Prostate gland (tissue), 2 donors: ENCODE measurements at regions not wholly inside any gene's neighbourhood (a gene's known extent, or its start where the extent isn't known, plus 50 kb on each side); places are given as distances from the start of the nearest gene placed in this dataset.

Source experiments
- DNase-seq: peaks from one replicate; pipeline ENCODE4 v3.0.0-alpha.2; 2019; ENCODE audit warnings: low spot score
- H3K27ac ChIP-seq, 2 donors: fragments of 200-600 bp; sonication (generic); 2 replicates each; pipeline ENCODE4 v1.5.1; 2017 to 2019
- H3K27me3 ChIP-seq: fragments of 200-600 bp; sonication (generic); replicated peaks from 2 replicates; pipeline ENCODE4 v1.5.1; 2019; ENCODE audit not compliant: insufficient read depth
- H3K36me3 ChIP-seq, 2 donors: fragments of 200-600 bp; sonication (generic); 1 replicate in 1 of 2; 2 replicates in 1 of 2; pipeline versions ENCODE4 v1.5.1 to v1.8.1; 2017 to 2019
- H3K4me1 ChIP-seq: fragments of 200-600 bp; sonication (generic); replicated peaks from 2 replicates; pipeline ENCODE4 v1.5.1; 2019
- H3K4me3 ChIP-seq, 2 donors: fragments of 200-600 bp; sonication (generic); 2 replicates each; pipeline ENCODE4 v1.5.1; 2017 to 2019
- H3K9me3 ChIP-seq: fragments of 200-600 bp; sonication (generic); 2 replicates; pipeline ENCODE4 v1.5.1; 2017
- CTCF ChIP-seq, 4 experiments: fragments of 200-600 bp in 2 of 4; fragments of 450-650 bp in 2 of 4; sonication (generic) in 2 of 4; IDR thresholded peaks; 1 replicate in 3 of 4; 2 replicates in 1 of 4; pipeline ENCODE4 v1.5.1; 2016 to 2019; ENCODE audit warnings: antibody characterized with exemption in 4 of 4, mild to moderate bottlenecking in 2 of 4, moderate library complexity in 2 of 4
- POLR2A ChIP-seq: fragments of 450-650 bp; IDR thresholded peaks from one replicate; pipeline ENCODE4 v1.6.1; 2016; ENCODE audit warnings: antibody characterized with exemption, mild to moderate bottlenecking
- POLR2AphosphoS5 ChIP-seq: sonication (generic); formaldehyde crosslinking; IDR thresholded peaks from one replicate; pipeline ENCODE4 v1.6.1; 2017; ENCODE audit warnings: antibody characterized with exemption
- whole genome bisulfite sequencing: methylation state at CpG from one replicate; pipeline ENCODE4 v1.1.5; 2018; 5-methylcytosine and 5-hydroxymethylcytosine counted together
- intact Hi-C: fragments of 100-400 bp; cut with DNase I; formaldehyde crosslinking; loops from one replicate; pipeline ENCODE4 v1.14.2; 2022

- H3K4me3 ChIP-seq, result no peak overlapping the region
- H3K36me3 ChIP-seq, result no peaks in the 10 kb centered on the region
- intact Hi-C loops, result no loop called here
- H3K9me3 ChIP-seq, result no peaks in the 10 kb centered on the region
- 65% methylated on average over 2 of the region's 2 CpGs for WGBS
- TF ChIP-seq CTCF (IDR thresholded peaks at IDR 0.05) (no peak), POLR2AphosphoS5 (no peak), POLR2A (no peak)
- H3K27me3 ChIP-seq, result no peaks in the 10 kb centered on the region
- DNase-seq, result no peak
- H3K27ac ChIP-seq, result no peak overlapping the region
- H3K4me1 ChIP-seq, result no peaks in the 10 kb centered on the region
Measured at GRCh38 chr14:42927313-42927712, 1320.6 kb downstream of the LRFN5 start.

- WGBS, result 74% methylated on average over 1 of the region's 1 CpG
- no peak overlapping the region for H3K27ac ChIP-seq
- TF ChIP-seq POLR2AphosphoS5 (no peak), POLR2A (no peak), CTCF (IDR thresholded peaks at IDR 0.05) (no peak)
- intact Hi-C loops, result no loop called here
- H3K27me3 ChIP-seq, result no peaks in the 10 kb centered on the region
- no peaks in the 10 kb centered on the region for H3K36me3 ChIP-seq
- DNase-seq, result no peak
- no peaks in the 10 kb centered on the region for H3K9me3 ChIP-seq
- H3K4me3 ChIP-seq, result no peak overlapping the region
- no peaks in the 10 kb centered on the region for H3K4me1 ChIP-seq
Measured at GRCh38 chr14:42921901-42922300, 1315.2 kb downstream of the LRFN5 start.

- H3K27me3 ChIP-seq, result no peaks in the 10 kb centered on the region
- no peaks in the 10 kb centered on the region for H3K9me3 ChIP-seq
- no peak overlapping the region for H3K4me3 ChIP-seq
- H3K36me3 ChIP-seq, result no peaks in the 10 kb centered on the region
- WGBS, result 94% methylated on average over 1 of the region's 1 CpG
- intact Hi-C loops, result no loop called here
- no peak overlapping the region for H3K27ac ChIP-seq
- DNase-seq, result no peak
- no peaks in the 10 kb centered on the region for H3K4me1 ChIP-seq
- TF ChIP-seq POLR2AphosphoS5, result no peak
- TF ChIP-seq CTCF (IDR thresholded peaks at IDR 0.05), result no peak
- no peak for TF ChIP-seq POLR2A
Measured at GRCh38 chr14:42918615-42919014, 1311.9 kb downstream of the LRFN5 start.

GRCh38 chr14:42911642-42912041, 1305.0 kb downstream of the LRFN5 start:
- Histone ChIP-seq H3K27ac (no peak overlapping the region), H3K4me1 (no peaks in the 10 kb centered on the region), H3K27me3 (no peaks in the 10 kb centered on the region), H3K9me3 (no peaks in the 10 kb centered on the region), H3K4me3 (no peak overlapping the region), H3K36me3 (no peaks in the 10 kb centered on the region)
- TF ChIP-seq POLR2A (no peak), POLR2AphosphoS5 (no peak), CTCF (IDR thresholded peaks at IDR 0.05) (no peak)
- intact Hi-C loops, result no loop called here
- DNase-seq, result no peak

DNA sequence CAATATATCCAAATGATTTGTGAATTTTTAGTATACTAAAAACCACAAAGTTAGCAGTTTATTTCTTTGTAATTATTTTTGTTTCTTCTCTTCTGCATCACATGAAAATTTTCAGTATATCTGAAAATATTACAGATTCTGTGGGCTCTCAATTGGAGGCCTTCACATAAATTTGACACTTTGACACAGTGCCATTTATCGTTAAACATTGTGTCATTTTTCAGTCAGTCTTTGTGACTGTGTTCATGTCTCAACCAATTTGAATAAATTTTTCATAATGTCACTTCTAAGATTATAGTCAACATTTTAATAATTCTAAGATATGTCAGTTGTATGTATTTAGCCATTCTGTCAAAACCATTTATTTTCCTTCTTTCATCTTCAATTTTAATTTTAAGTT, 1303.0 kb downstream of the LRFN5 start:
- intact Hi-C loops, result no loop called here
- Histone ChIP-seq H3K27ac (no peak overlapping the region), H3K36me3 (no peaks in the 10 kb centered on the region), H3K27me3 (no peaks in the 10 kb centered on the region), H3K4me3 (no peak overlapping the region), H3K4me1 (no peaks in the 10 kb centered on the region), H3K9me3 (no peaks in the 10 kb centered on the region)
- WGBS, result 94% methylated on average over 1 of the region's 1 CpG
- DNase-seq, result no peak
- TF ChIP-seq POLR2A (no peak), POLR2AphosphoS5 (no peak), CTCF (IDR thresholded peaks at IDR 0.05) (no peak)
